Fibroblast of the conjunctiva (primary cell): ENCODE measurements at regions not wholly inside any gene's neighbourhood (a gene's known extent, or its start where the extent isn't known, plus 50 kb on each side); places are given as distances from the start of the nearest gene placed in this dataset.

ENCODE experiments used
- DNase-seq: peaks from one replicate; pipeline ENCODE4 v3.0.0-alpha.2; 2010; ENCODE audit warnings: low read depth

DNA sequence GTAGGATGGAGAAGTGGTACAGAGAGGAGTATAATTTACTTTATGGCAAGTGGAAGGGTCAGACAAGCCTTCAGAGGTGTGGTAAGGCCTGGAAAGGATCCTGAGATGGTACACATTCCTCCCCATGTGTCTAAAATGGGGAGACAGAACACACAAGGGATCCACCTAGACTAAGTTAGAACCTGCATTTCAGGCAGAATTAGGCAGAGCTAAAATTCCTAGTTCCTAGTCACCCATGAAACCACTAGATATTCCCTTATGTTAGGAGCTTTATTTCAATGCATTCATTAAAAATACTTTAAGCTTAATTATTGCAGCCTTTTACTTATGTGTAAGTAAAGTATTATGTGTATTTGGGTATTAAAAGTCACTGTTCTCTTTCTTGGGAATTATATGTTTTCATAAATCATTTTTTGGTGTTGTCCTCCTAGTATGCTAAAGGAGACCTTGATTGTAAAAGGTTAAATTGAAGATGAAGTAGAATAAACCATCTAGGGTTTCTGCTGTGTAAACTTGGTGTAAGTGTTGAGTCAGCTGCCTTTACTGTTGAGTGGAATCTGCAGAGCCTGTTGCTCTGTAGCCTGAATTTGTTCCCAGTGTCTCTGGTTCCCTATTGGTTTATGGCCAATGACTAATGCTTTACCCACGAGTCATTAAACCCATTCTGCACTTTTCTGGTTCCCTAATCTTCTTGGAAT lies 423.2 kb downstream of the ATP23 start:
- peak; percentile 96 for DNase-seq

DNA sequence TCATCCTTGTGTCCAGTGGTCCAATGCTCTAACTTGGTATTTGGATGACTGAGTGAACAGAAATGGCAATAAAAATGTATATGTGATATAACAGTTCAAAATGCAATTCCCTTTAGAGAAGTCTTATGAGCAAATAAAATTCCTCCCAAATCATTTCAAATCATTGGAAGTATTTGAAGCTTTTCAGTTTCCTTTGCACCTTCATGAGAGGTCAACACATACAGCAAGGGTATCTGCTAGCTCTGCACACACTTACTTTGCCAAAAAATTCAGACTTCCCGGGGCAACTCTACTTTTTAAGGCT lies 423.7 kb downstream of the ATP23 start:
- no peak for DNase-seq

DNA sequence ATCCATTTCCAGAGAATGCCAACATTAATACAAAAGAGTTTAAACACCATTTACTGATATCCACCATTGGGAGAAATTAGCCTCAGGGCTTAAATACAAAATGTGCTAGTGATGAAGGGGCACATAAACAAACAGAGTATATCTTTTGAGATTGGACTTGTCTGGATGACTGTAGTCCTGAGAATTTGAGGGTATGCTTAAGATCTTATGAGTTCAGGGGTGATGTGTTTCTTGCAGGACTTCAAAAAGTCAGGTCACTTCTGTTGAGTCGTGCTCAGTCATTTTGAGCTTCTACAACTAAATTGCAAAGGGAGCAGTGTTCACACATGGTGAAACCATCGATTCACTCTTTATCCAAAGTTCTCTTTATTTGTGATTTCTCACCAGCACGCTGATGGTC lies 425.7 kb downstream of the ATP23 start:
- DNase-seq: no peak

DNA sequence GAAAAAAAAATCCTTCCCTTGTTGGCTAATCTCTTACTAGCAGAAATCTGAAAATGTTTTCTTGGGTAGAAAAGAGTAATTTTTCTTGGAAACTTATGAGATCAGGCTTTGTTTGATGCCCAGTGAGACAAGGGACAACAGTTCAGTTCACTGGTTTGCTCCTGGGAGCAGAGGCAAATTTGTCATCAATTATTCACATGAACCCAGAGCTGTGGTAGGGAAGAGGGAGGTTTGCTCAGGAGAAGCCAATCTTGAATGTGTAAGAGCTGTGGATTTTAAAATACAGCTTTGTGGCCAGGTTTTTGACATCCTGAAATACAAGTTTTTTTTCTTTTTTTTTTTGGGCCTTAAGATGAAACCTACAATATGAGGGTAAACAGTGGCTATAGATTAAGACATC lies 426.6 kb downstream of the ATP23 start:
- no peak for DNase-seq

DNA sequence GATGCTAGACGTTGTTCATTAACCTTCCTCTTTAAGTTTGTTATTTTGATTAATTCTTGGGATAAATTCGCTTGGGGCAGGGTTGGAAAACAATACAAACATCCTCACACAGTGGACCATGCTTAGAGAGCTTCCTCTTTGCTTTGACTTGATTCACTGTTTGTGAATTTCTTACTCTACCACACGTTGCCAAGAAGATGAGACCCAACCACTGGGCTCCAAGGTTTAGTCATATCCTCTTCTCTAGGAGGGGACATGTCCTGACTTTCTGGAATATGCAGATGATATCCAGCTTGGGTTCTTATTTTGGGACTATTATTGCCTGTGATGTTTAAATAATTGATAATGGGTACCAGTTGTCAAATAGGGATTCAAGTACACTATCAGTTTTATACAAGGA lies 428.2 kb downstream of the ATP23 start:
- DNase-seq: no peak

DNA sequence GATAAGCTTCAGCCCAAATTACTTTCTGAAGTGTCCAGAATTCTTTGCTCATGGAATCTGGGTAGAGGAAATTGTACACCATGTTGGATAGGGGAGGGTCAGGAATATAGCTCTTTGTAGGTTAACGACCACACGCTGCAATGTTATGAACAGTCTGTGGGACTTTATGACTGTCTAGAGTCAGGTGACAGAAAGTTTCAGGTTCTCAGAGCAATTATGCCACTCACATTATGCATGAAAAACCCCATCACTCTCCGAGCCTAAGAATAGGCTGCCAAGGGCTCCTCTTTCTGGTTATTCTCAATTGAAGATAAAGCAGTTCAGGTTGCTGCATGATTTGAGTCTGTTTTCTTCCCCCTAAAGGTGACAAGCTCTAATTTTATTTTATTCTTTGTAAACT lies 430.9 kb downstream of the ATP23 start:
- no peak for DNase-seq

DNA sequence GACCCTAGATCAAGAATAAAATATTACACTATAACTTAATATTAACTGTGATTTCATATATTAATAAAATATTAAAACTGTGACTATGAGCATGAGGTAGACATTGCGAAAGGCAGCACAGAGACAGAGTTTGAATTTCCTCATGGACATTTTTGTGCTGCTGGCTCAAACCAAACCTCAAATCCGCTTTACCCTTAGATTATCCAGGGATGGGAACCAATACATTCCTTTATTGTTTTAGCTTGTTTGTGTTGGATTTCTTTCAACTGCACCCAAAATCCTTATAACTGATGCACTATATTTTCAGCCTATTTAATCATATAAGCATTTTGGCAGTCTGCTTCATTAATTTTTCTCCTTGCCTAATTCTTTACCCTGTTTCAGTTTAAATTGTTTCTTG lies 436.7 kb downstream of the ATP23 start:
- peak; percentile 33 for DNase-seq

DNA sequence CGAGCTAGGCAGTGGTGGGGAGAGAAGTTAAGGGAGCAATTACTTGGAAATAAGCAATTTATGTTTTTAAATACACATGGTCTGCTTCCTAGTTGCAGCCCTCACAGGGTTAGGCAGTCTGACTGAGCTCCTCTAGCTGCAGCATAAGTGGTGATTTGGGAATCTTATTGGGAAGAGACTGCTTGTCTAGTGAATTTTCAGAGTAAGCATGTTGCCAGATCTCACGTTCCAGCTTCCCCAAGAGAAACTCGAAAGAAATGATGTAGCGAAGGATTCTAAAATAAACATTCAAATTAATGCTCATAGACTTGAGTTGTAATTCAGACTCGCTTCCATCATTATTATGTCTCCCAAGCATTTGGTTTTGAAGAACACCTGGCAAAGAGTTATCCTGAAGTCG lies 440.2 kb downstream of the ATP23 start:
- DNase-seq: no peak

DNA sequence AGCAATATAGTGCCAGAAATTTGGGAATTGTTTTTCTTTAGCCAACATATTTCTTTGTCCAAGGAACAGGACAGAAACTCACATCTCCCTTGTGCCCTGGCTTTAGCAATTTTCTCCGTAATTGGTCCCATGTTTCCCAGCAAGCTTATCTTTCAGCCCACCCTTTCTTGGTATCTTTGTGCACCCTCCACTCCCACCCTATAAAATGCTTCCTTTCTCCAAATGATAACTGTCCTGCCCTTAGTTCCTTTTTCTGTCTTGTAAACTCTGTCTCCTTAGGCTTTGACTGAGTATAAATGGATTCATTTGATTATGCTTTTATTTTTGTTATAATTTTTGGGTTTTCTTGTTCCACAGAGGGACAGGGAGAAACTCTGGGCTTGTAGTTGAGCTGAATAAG lies 442.8 kb downstream of the ATP23 start:
- DNase-seq: no peak

DNA sequence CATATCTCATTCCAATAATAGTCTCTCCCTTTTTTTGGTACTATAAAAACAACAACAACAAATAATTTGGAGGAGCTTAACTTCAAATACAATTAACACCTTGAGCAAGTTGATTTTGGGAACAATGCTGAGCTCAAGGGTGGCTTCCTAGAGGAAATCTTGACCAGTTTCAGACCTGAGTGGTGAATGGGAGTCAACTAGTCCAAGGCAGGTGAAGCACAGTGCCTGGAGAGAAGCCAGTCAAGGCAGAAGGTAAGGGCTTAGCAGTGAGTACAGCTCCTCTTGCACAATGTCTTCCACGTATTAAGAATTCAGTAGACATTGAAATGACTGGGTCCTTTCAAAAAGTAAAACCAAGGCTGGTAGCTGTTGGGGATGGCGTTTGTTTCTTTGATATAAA lies 444.8 kb downstream of the ATP23 start:
- DNase-seq: no peak

DNA sequence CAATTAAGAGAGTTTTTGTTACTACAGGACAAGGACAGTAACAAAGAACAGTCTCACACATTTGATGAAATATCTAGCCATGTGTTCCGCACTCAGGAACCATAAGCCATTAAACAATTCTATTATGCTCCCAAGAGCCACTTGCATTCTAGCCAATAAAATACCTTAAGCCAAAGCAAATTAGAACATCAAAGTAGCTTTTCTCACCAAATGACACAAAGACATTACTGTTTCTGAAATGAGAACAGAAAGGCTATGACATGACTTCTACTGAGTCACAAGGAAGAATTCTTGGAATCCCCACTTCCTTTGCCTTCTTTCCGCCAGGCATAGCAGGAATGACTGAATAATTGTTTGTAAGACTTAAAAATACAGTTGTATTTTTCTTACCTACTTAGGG lies 445.8 kb downstream of the ATP23 start:
- DNase-seq: no peak

DNA sequence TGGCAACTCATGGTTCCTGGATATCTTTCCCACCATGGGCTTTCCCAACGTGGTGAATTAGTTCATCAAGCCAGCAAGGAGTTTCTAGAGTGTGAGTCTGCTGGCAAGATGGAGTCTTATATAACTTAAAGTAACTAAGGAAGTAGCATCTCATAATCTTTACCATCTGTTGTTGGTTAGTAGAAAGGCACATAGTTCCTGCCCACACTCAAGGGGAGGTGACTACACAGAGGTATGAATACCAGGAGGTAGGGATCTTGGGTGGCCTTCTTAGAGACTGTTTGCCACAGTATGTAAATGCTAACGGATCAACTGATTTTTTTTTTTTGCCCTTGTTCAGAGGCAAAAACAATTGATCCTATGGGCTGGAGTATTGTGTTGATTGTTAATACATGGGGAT lies 446.9 kb downstream of the ATP23 start:
- DNase-seq: no peak

DNA sequence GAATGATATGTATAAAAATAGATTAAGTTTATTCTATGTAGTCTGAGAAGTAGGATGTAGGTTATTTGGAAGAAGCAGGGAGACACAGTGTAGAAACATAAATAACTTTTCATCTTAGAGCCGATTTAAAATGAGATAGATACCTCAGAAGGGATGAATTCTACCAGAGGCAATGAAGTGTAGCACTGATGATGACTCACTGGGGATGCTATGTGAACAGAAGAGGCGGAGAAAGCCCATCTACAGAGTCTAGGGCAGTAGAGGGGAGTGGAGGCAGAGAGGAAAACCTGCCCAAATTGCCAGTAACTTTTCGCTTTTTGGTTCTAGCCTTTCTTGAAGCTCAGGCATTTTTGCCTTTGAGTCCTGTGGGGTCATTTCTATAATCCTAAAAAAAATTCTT lies 451.8 kb downstream of the ATP23 start:
- no peak for DNase-seq

DNA sequence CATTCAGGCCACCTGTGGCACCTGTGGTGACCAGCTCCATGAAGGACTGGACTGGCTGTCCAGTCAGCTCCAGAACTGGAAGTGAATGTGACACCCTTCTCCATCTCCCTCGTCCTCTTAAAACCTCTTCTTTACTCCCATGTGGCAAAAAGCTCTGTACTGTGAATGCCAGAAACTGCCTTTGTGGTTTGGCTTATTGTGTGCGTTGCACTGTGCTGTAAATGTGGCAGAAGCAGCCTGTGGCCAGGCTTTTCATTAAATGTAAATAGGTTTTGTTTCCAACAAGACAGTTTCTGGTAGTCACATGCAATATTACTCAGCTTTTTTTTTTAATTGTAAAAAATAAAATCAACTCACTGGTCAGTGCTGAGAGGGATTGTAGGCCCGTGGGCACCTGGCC lies 453.7 kb downstream of the ATP23 start:
- no peak for DNase-seq

DNA sequence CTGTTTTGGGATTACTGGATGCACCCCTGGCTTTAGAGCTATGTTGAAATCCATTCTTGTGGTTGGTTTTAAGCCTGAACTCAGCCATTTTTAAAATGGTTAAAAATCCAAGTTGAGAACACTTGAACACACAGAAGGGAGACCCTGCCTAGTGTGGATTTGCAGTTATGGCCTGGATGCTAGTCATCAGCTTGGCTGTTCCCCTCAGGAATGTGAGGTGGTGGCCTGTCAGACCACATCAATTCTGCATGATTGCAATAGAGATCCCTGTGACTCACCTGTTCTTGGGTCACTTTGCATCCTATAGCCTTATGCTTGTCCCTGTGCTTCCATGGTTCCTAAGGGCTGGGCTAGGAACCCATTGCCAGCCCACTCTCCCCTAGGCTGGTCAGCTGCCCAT lies 454.1 kb downstream of the ATP23 start:
- DNase-seq: no peak

DNA sequence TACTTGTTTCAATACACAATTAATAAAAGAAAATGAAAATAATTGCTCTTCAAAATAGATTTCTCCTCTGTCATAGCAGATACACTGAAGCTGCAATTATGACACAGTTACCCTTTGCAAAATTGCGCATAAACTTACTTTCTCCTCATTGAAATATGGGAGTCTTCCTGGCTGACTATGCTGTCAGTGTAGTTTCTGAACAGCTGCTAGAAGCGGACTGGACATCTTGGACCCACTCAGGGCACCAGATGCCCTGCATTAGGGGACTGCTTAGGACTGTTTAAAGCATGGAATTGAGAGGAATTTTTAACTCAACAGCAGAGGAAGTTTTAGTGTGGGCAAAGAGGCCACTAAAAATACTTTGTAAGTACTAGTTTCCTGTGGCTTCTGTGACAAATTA lies 454.9 kb downstream of the ATP23 start:
- DNase-seq: no peak

DNA sequence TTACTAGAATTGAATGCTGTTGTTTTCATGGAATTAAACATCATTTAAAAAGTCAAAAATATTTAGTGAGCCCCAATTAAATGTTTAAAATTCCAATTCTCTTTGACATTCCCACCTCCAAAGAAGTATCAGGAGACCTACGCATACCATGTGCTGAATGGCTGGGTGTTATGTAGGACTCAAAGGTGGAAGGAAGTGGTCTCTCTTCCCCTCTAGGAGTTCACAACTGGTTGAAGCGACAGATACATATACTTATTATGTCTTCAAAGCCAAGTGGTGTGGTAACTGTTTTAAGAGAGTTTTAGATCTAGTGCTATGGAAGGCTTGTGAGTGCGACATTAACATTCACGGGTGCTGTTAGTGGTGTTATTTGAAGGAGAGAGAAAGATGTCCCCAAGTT lies 464.0 kb downstream of the ATP23 start:
- DNase-seq: no peak

DNA sequence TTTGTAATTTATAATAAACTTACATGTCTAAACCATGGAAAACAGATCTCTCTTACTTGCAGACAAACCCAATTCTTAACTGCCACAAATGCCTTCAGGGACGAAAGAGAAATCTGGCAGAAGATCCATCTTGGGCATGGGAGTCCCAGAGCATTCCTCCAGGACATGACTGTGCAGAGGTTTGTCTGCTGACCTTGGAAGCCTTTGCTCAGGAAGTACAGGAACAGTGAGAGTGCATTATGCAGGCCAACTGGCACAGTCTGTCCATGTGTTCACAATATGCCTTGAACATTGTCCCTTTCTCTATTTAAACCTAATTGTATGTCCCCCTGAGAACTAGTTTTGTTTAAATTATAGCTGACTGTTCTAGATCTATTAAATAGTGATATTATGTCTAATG lies 467.1 kb downstream of the ATP23 start:
- DNase-seq: no peak

DNA sequence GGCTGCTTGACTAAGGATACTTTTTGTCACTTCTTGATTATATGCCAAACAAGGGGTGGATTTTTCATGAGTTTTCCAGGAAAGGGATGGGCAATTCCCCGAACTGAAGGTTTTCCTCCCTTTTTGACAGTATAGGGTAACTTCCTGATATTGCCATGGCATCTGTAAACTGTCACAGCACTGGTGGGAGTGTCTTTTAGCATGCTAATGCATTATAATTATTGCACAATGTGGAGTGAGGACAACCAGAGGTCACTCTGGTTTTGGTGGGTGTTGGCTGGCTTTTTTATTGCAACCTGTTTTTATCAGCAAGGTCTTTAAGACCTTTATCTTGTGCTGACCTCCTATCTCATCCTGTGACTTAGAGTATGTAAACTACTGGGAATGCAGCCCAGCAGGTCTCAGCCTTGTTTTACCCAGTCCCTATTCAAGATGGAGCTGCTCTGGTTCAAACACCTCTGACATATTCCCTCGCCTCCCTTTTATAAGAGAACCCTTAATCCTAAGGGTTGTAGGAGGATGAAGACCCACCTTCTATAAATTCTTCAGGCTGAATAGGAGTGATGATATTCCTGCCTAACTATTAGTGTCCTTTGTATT lies 471.2 kb downstream of the ATP23 start:
- no peak for DNase-seq

DNA sequence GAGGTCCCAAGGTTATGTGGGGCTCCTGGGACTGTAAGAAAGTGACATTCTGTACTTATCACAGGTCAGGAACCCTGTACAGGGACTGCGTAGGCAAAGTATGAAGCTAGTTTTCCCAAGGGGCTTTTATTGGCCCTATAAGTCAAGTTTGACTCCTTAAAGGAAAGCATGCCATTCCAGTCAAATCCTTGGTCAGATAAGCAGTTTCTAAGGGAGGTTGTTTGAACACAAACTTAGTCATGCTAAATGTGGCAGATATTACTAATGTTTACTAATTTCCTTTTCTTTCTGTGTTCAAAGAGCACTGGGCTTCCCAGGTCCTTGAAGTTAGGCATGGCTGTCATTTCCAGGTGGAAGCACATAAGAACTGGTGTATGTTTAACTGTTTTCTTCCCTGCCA lies 472.4 kb downstream of the ATP23 start:
- DNase-seq: no peak

DNA sequence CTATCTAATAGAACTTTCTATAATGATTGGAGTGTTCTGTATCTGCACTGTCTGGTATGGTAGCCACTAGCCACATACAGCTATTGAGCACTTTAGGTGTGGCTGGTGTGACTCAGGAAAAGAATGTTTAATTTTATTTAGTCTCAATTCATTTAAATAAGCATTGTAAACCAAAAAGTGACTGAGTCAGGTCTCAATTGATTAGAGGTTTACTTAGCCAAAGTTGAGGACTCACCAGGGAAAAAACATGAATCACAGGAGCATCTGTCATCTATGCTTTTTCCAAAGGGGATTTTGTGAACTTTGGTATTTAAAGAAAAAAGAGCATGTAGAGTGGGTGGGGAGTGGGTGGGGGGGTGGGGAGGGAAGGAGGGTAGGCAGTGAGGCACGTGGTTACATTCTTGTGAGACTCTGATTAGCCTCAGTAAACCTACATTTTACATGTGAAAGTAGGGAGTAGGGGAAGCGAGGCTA lies 473.1 kb downstream of the ATP23 start:
- DNase-seq: no peak

DNA sequence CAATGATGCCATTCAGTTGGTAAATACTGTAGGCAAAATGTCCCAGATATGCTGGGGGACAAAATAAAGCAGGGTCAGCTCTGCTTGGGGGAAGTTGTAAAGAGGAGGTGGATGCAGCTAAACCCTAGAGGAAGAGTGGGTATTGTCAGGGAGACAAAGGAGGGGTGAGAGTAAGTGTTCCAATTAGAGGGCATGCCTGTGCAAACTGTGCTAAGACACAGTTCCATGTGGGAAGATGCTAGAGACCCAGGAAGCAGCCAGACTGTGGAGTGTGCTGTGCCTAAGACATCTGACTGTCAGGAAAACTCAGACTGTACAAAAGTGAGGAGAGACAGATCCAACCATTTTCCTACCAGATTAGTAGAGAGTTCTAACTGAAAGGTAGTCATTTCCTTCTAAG lies 474.3 kb downstream of the ATP23 start:
- no peak for DNase-seq

DNA sequence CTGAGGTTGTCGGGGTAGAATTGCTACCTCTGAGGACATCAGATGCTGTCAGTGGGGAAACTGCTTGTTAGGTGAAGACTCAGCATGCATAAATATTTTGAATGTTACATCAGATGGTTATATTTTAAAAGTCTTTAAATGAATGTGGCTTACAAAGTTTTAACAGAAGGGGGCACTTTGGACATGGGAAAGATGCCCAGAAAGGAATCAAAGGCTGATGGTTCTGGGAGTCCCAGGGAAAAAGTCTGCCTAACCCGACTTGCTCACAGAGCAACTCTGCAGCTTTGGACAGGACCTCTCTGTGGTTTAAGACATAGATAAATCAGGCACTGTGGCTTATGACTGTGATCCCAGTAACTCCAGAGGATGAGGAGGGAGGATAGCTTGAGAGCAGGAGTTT lies 474.9 kb downstream of the ATP23 start:
- DNase-seq: no peak

DNA sequence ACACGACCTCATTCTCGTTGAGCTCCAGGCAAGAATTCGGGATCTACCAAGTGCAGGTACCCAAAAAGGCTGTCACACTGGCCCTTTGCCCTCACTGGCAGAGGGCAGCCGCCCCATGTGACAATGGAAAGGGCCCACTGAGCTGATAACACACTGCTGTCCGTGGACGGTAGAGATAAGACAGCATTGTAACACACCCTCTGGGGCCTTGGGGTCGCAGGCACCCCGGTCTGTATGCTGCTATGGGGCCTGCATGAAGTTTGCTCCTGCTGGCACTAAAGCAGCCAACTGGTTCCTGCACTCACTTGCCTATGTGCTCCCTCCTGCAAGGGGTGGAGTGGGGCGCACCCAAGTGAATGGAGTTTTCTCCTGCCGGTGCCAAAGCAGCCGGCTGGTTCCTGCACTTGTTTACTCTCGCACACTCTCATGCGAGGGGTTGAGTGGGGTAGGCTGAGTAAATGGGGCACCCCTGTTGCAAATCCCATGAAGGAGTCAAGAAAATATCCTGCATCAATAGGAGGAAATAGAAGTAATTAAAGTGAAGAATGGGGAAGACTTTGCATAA lies 477.9 kb downstream of the ATP23 start:
- no peak for DNase-seq
